Ovary (tissue), 7 donors: ENCODE measurements at regions not wholly inside any gene's neighbourhood (a gene's known extent, or its start where the extent isn't known, plus 50 kb on each side); places are given as distances from the start of the nearest gene placed in this dataset.

ENCODE experiments used
- DNase-seq, 5 donors: peaks; one replicate each; pipeline ENCODE4 v3.0.0-alpha.2; 2019 to 2020
- H3K27ac ChIP-seq, 2 donors: fragments of 200-600 bp; one replicate each; pipeline versions ENCODE4 v1.5.1 to v1.8.0; 2019 to 2022
- H3K27me3 ChIP-seq: fragments of 200-600 bp; one replicate; pipeline ENCODE4 v1.8.0; 2022
- H3K36me3 ChIP-seq: fragments of 200-600 bp; sonication (generic); one replicate; pipeline ENCODE4 v1.5.1; 2019
- H3K4me1 ChIP-seq: one replicate; pipeline ENCODE4 v1.8.1; 2013; ENCODE audit warnings: mild to moderate bottlenecking, moderate library complexity; ENCODE audit not compliant: insufficient read depth
- H3K4me3 ChIP-seq: fragments of 200-600 bp; sonication (generic); one replicate; pipeline ENCODE4 v1.5.1; 2017
- H3K9me3 ChIP-seq, 2 donors: fragments of 200-600 bp in 1 of 2; sonication (generic) in 1 of 2; one replicate each; pipeline versions ENCODE4 v1.5.1 to v1.8.1; 2013 to 2019; ENCODE audit warnings: mild to moderate bottlenecking in 1 of 2, moderate library complexity in 1 of 2
- EP300 ChIP-seq: sonication (generic); formaldehyde crosslinking; IDR thresholded peaks from one replicate; pipeline ENCODE4 v1.6.1; 2017; ENCODE audit warnings: antibody characterized with exemption
- POLR2A ChIP-seq: fragments of 450-650 bp; IDR thresholded peaks from one replicate; pipeline ENCODE4 v1.6.1; 2017; ENCODE audit warnings: antibody characterized with exemption, mild to moderate bottlenecking, moderate library complexity
- WGBS, 3 donors: extraction: QIAGEN DNeasy Blood & Tissue Kit in 1 of 3; methylation state at CpG; one replicate each; pipeline versions ENCODE4 v1.1.5 to v1.1.7; 2013 to 2017; 5-methylcytosine and 5-hydroxymethylcytosine counted together
- intact Hi-C, 4 donors: fragments of 100-400 bp; cut with DNase I; formaldehyde crosslinking; loops; one replicate each; pipeline versions ENCODE4 v1.11.0 to v1.15.1; 2022 to 2023
- TF ChIP-seq, protein P1 (sequence below), 3 donors: fragments of 450-650 bp in 2 of 3; fragments of 200-600 bp in 1 of 3; IDR thresholded peaks; one replicate each; pipeline versions ENCODE4 v1.5.1 to v1.8.0; 2016 to 2022; ENCODE audit warnings: antibody characterized with exemption in 3 of 3, mild to moderate bottlenecking in 1 of 3
- donor health status: DM: no; HTN: no; CAD: no; lungs with moderate emphysema.
- donor health status: DM: no; HTN: no; CAD: no.
- donor health status: Bipolar disorder and iron deficiency.
- donor health status: DM: no; HTN: no; CAD: no.
- donor health status: DM: yes; HTN: yes; CAD: no.

DNA sequence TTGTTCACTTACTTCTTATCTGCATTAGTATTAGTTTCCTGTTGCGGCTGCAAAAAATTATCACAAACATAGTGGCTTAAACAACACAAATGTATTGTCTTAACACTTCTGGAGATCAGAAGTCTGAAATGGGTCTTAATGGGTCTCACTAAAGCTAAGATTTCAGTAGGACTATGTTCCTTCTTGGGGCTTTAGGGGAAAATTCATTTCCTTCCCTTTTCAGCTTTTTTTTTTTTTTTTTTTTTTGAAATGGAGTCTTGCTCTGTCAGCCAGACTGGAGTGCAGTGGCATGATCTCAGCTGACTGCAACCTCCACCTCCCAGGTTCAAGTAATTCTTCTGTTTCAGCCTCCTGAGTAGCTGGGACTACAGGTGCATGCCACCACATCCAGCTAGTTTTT lies 78.1 kb upstream of the KLF3 start:
- 84 to 96% (median 93%) methylated on average over 1 of the region's 1 CpG for WGBS, 3 donors

DNA sequence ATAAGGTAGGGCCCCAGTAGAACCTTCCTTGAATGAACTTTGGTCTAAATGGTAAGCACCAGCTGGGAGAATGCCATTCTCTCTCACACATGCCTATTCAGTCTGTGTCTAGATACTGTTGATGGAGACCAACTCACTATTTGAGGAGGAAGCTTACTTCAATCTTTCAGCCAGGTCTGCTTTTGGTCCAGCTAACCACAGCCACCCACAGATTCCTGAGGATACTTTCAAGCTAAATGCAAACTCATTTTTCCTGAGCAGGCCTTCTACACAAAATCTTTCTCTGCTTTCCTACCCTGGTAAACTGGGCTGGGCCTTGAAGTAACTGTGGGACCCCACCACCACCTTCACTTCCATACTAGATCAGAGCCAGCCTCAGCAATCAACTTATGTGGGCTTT lies 76.9 kb upstream of the KLF3 start:
- Histone ChIP-seq H3K4me1 (no peaks in the 10 kb centered on the region), H3K27ac (no peak overlapping the region), H3K36me3 (no peaks in the 10 kb centered on the region), H3K9me3 (no peaks in the 10 kb centered on the region), H3K4me3 (no peak overlapping the region), H3K27me3 (no peaks in the 10 kb centered on the region)
- intact Hi-C loops = no loop called here
- no peak for DNase-seq
- no peak for TF ChIP-seq EP300

More for the DNA sequence above, 78.1 kb upstream of the KLF3 start:
- Histone ChIP-seq H3K4me3 (no peak overlapping the region), H3K4me1 (no peaks in the 10 kb centered on the region), H3K27ac (no peak overlapping the region), H3K9me3 (no peaks in the 10 kb centered on the region), H3K27me3 (no peaks in the 10 kb centered on the region), H3K36me3 (no peaks in the 10 kb centered on the region)
- no peak for DNase-seq
- intact Hi-C loops = no loop called here
- TF ChIP-seq EP300 (no peak), POLR2A (no peak)
- TF ChIP-seq, protein P1, sequence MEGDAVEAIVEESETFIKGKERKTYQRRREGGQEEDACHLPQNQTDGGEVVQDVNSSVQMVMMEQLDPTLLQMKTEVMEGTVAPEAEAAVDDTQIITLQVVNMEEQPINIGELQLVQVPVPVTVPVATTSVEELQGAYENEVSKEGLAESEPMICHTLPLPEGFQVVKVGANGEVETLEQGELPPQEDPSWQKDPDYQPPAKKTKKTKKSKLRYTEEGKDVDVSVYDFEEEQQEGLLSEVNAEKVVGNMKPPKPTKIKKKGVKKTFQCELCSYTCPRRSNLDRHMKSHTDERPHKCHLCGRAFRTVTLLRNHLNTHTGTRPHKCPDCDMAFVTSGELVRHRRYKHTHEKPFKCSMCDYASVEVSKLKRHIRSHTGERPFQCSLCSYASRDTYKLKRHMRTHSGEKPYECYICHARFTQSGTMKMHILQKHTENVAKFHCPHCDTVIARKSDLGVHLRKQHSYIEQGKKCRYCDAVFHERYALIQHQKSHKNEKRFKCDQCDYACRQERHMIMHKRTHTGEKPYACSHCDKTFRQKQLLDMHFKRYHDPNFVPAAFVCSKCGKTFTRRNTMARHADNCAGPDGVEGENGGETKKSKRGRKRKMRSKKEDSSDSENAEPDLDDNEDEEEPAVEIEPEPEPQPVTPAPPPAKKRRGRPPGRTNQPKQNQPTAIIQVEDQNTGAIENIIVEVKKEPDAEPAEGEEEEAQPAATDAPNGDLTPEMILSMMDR (IDR thresholded peaks at IDR 0.05) = no peak

DNA sequence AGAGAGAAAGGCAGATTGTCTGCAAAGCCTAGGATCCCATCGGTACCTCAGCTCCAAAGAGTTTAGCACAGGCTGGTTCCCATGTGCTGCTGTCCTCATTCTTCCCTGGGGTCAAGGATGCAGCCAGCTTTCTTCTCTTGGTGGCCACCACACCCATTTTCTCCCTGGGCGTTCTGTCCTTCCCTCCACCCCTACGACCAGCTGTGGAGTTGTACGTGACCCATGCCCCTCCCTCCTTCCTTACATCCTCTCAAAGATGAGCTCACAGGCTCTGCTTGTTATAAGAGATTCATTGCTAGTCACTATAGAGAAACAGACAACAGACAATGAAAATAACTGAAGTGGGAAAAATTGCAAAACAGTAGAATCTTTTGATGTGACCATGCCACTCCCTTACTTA lies 74.0 kb upstream of the KLF3 start:
- H3K27ac ChIP-seq = no peak overlapping the region
- no peak for DNase-seq
- H3K4me1 ChIP-seq = no peaks in the 10 kb centered on the region
- WGBS, 3 donors = 42 to 54% (median 49%) methylated on average over 4 of the region's 4 CpGs
- no peak overlapping the region for H3K4me3 ChIP-seq
- H3K36me3 ChIP-seq = no peaks in the 10 kb centered on the region
- no peaks in the 10 kb centered on the region for H3K9me3 ChIP-seq
- TF ChIP-seq EP300 = no peak
- TF ChIP-seq, protein P1 (IDR thresholded peaks at IDR 0.05) = no peak
- TF ChIP-seq POLR2A = no peak
- no peaks in the 10 kb centered on the region for H3K27me3 ChIP-seq
- intact Hi-C loops = no loop called here

DNA sequence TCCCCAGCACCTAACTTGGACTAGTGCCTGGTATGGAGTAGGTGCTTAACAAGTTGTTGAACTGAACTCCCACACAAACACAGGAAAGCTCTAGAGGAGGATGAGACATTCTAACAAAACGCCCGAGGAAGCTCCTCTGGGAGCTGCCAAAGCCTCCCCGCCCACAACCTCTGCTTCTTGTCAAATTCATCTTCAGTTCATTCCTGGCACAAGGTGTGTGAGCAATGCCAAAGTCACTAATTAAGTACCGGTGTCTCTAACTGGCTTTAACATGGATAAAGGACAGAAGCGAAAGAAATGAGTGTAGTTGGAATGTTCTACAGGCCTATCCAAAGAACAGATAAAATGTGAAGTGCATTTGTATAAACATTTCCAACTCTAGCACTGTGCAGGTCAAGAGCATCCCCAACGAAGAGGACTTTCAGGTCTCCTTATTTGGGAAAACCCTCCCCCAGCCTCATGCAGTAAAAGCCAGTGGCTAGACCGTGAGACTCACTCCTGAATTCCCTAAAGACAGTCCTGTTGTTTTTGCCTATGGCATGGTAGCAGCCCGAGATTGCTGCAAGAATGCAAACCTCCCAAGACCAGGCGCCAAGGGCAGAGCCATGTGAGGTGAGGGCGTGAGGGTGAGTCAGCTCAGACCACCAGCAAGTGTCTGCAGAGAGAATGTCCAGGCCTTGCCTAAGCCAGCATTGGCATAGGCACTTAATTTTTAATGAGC lies 72.2 kb upstream of the KLF3 start:
- H3K4me1 ChIP-seq = no peaks in the 10 kb centered on the region
- H3K27me3 ChIP-seq = no peaks in the 10 kb centered on the region
- no peak overlapping the region for H3K27ac ChIP-seq
- no peak for DNase-seq
- no peak for TF ChIP-seq POLR2A
- TF ChIP-seq EP300 = no peak
- TF ChIP-seq, protein P1 (IDR thresholded peaks at IDR 0.05) = no peak
- intact Hi-C loops = no loop called here
- no peaks in the 10 kb centered on the region for H3K36me3 ChIP-seq
- no peak overlapping the region for H3K4me3 ChIP-seq
- WGBS, 3 donors = 24 to 33% (median 31%) methylated on average over 10 of the region's 10 CpGs
- H3K9me3 ChIP-seq = no peaks in the 10 kb centered on the region

DNA sequence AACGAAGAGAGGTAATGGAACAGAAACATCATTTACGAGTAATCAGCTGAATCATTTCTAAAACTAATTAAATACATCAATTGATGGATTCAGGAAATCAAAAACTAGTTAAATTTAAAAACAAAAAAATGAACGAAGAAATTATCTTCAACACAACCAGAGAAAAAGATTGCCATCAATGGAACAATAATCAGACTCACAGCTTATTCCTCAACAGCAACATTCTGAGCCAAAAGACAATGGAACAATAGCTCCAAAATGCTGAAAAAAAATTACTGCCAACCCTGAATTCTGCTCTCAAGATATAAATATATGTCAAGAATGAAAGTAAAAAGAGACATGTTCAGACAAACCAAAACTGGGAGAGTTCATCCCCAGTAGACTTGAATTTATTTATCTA lies 65.5 kb upstream of the KLF3 start:
- 92 to 95% (median 94%) methylated on average over 3 of the region's 3 CpGs for WGBS, 3 donors

More for the DNA sequence above, 65.5 kb upstream of the KLF3 start:
- H3K4me3 ChIP-seq = no peak overlapping the region
- no peak for TF ChIP-seq EP300
- intact Hi-C loops = no loop called here
- DNase-seq = no peak
- H3K36me3 ChIP-seq = no peaks in the 10 kb centered on the region
- H3K4me1 ChIP-seq = no peaks in the 10 kb centered on the region
- no peaks in the 10 kb centered on the region for H3K27me3 ChIP-seq
- no peak overlapping the region for H3K27ac ChIP-seq
- no peaks in the 10 kb centered on the region for H3K9me3 ChIP-seq
